ENCODE measurements at regions not wholly inside any gene's neighbourhood (a gene's known extent, or its start where the extent isn't known, plus 50 kb on each side); places are given as distances from the start of the nearest gene placed in this dataset.

- in situ Hi-C loops (cut with MboI; ENCODE audit: low sequenced_read_pairs in 4 of 4) (no loop called here), intact Hi-C loops (cut with DNase I; ENCODE audit: low total_unique reads) (no loop called here)
- H3K27me3 ChIP-seq = no peaks in the 10 kb centered on the region
- TF ChIP-seq CTCF (IDR thresholded peaks at IDR 0.05 in 4 of 5, conservative IDR thresholded peaks at IDR 0.05 in 1 of 5) = no peak
- no peak for TF ChIP-seq POLR2A (IDR thresholded peaks at IDR 0.05)
- H3K4me3 ChIP-seq = no peak overlapping the region
- ATAC-seq (no peak), DNase-seq (no peak)
- no peaks in the 10 kb centered on the region for H3K9me3 ChIP-seq
- H3K27ac ChIP-seq = no peak overlapping the region
- H3K4me1 ChIP-seq = no peaks in the 10 kb centered on the region
- H3K36me3 ChIP-seq = no peaks in the 10 kb centered on the region
These were observed 1411.2 kb upstream of the TMEM132C start for GRCh38 chr12:126855768-126856167.

DNA sequence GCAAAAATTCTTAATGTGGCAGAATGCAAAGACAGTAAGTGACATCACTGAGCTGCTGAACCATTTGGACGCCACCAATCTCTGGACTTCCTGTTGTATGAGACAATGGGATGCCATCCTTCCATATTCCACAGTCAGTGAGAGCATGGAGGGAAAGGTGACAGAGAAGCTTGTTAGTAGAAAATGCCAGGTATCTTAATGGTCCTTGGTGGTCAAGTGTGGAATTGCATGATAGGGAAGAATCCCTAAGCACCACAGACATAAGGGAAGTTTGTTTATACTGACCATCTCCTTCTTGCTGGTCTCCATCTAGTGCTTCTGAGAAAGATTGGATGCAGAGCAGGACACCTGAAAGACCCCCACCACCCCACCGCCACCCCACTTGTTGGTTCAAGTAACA is 1410.0 kb upstream of the TMEM132C start:
- Histone ChIP-seq H3K4me1 (no peaks in the 10 kb centered on the region), H3K27me3 (no peaks in the 10 kb centered on the region), H3K9me3 (no peaks in the 10 kb centered on the region), H3K27ac (no peak overlapping the region), H3K4me3 (no peak overlapping the region), H3K36me3 (no peaks in the 10 kb centered on the region)
- intact Hi-C loops (cut with DNase I; ENCODE audit: low total_unique reads) (no loop called here), in situ Hi-C loops (cut with MboI; ENCODE audit: low sequenced_read_pairs in 4 of 4) (no loop called here)
- DNase-seq (no peak), ATAC-seq (no peak)
- TF ChIP-seq POLR2A (IDR thresholded peaks at IDR 0.05) (no peak), CTCF (IDR thresholded peaks at IDR 0.05 in 4 of 5, conservative IDR thresholded peaks at IDR 0.05 in 1 of 5) (no peak)

DNA sequence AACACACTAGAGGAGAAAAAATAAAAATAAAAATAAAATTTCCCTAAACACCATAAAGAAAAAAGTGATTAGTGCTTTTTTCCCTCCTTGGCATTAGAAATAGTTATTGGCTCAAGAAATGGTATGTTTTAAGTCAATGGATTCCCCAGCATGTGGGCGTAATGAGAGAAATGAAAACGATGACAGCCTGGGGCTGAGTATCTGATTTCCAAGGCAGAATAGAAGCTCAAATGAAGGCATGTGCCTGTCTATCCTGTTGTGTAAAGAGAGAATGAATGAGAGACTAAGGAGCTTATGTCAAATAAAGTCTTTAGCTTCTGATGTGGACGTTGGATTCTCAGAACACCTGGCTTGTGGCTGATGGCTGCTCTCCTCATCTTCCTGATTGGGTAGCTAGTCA is 1408.4 kb upstream of the TMEM132C start:
- Histone ChIP-seq H3K4me1 (no peaks in the 10 kb centered on the region), H3K27me3 (no peaks in the 10 kb centered on the region), H3K36me3 (no peaks in the 10 kb centered on the region), H3K9me3 (no peaks in the 10 kb centered on the region), H3K27ac (no peak overlapping the region), H3K4me3 (no peak overlapping the region)
- intact Hi-C loops (cut with DNase I; ENCODE audit: low total_unique reads) (no loop called here), in situ Hi-C loops (cut with MboI; ENCODE audit: low sequenced_read_pairs in 4 of 4) (no loop called here)
- TF ChIP-seq POLR2A (IDR thresholded peaks at IDR 0.05) (no peak), CTCF (IDR thresholded peaks at IDR 0.05 in 4 of 5, conservative IDR thresholded peaks at IDR 0.05 in 1 of 5) (no peak)
- DNase-seq (no peak), ATAC-seq (no peak)

- no peak overlapping the region for H3K27ac ChIP-seq
- H3K4me3 ChIP-seq = no peak overlapping the region
- in situ Hi-C loops (cut with MboI; ENCODE audit: low sequenced_read_pairs in 4 of 4) = no loop called here
- no peak for DNase-seq
- no peaks in the 10 kb centered on the region for H3K27me3 ChIP-seq
- no peaks in the 10 kb centered on the region for H3K9me3 ChIP-seq
- no peaks in the 10 kb centered on the region for H3K4me1 ChIP-seq
- no peaks in the 10 kb centered on the region for H3K36me3 ChIP-seq
- TF ChIP-seq CTCF (IDR thresholded peaks at IDR 0.05 in 4 of 5, conservative IDR thresholded peaks at IDR 0.05 in 1 of 5) (no peak), POLR2A (IDR thresholded peaks at IDR 0.05) (no peak)
- no peak for ATAC-seq
- intact Hi-C loops (cut with DNase I; ENCODE audit: low total_unique reads) = no loop called here
These were observed 1406.8 kb upstream of the TMEM132C start for GRCh38 chr12:126860210-126860609.

DNA sequence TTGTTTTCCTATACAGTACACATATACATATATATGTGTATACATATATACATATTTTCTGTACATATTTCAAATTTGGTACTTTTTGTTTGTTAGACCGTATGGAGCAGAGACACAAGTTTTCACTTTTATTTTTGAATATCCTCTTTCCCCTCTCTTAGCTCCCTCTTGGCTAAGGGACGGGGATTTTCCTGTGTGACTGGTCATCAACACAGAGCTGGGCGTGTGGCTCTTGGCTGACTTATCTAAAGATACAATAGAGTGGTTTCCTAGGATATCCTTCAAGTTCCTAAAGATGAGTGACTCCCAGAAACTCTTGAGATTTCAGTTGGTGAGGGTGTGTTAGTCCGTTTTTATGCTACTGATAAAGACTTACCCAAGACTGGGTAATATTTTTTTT is 1404.5 kb upstream of the TMEM132C start:
- DNase-seq (no peak), ATAC-seq (no peak)
- no peak overlapping the region for H3K4me3 ChIP-seq
- TF ChIP-seq CTCF (IDR thresholded peaks at IDR 0.05 in 4 of 5, conservative IDR thresholded peaks at IDR 0.05 in 1 of 5) (no peak), POLR2A (IDR thresholded peaks at IDR 0.05) (no peak)
- intact Hi-C loops (cut with DNase I; ENCODE audit: low total_unique reads) = no loop called here
- H3K27me3 ChIP-seq = no peaks in the 10 kb centered on the region
- no peak overlapping the region for H3K27ac ChIP-seq
- H3K4me1 ChIP-seq = no peaks in the 10 kb centered on the region
- H3K9me3 ChIP-seq = no peaks in the 10 kb centered on the region
- in situ Hi-C loops (cut with MboI; ENCODE audit: low sequenced_read_pairs in 4 of 4) = no loop called here
- no peaks in the 10 kb centered on the region for H3K36me3 ChIP-seq

Data from gastrocnemius medialis (tissue), 4 donors.